ENCODE measurements at regions not wholly inside any gene's neighbourhood (a gene's known extent, or its start where the extent isn't known, plus 50 kb on each side); places are given as distances from the start of the nearest gene placed in this dataset.

DNA sequence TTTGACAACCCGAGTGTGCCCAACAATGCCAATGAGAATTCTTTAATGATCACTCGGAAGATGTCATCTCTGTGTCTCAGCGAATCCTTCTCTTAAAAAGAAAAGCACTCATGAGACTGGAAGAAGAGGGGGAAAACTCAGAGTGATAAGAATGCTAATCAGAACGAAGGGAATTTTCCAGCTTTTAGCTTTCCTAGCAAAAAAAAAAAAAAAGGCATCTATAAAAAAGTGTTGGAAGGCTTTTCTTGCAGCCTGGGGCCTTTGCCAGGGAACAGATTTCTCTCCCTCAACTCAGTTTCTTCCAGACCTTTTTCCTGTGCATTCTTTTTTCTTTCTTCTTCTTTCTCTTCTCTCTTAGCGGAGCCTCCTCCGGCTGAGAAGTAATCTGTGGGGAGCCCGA lies 80.5 kb upstream of the NEO1 start:
- Histone ChIP-seq H3K4me1 (peaks cover 4% of the 10 kb centered on the region), H3K4me3 (peak overlapping the region; percentile 19), H3K27ac (no peak overlapping the region), H3K9me3 (no peaks in the 10 kb centered on the region), H3K36me3 (no peaks in the 10 kb centered on the region), H3K27me3 (no peaks in the 10 kb centered on the region)
- DNase-seq (ENCODE audit: low spot score in 2 of 2), result no peak
- WGBS, result 57% methylated on average over 7 of the region's 7 CpGs
- TF ChIP-seq EP300 (IDR thresholded peaks at IDR 0.05) (no peak), POLR2A (IDR thresholded peaks at IDR 0.05) (no peak), POLR2AphosphoS5 (IDR thresholded peaks at IDR 0.05) (no peak)
- TF ChIP-seq, protein P1, sequence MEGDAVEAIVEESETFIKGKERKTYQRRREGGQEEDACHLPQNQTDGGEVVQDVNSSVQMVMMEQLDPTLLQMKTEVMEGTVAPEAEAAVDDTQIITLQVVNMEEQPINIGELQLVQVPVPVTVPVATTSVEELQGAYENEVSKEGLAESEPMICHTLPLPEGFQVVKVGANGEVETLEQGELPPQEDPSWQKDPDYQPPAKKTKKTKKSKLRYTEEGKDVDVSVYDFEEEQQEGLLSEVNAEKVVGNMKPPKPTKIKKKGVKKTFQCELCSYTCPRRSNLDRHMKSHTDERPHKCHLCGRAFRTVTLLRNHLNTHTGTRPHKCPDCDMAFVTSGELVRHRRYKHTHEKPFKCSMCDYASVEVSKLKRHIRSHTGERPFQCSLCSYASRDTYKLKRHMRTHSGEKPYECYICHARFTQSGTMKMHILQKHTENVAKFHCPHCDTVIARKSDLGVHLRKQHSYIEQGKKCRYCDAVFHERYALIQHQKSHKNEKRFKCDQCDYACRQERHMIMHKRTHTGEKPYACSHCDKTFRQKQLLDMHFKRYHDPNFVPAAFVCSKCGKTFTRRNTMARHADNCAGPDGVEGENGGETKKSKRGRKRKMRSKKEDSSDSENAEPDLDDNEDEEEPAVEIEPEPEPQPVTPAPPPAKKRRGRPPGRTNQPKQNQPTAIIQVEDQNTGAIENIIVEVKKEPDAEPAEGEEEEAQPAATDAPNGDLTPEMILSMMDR (IDR thresholded peaks at IDR 0.05), result no peak

DNA sequence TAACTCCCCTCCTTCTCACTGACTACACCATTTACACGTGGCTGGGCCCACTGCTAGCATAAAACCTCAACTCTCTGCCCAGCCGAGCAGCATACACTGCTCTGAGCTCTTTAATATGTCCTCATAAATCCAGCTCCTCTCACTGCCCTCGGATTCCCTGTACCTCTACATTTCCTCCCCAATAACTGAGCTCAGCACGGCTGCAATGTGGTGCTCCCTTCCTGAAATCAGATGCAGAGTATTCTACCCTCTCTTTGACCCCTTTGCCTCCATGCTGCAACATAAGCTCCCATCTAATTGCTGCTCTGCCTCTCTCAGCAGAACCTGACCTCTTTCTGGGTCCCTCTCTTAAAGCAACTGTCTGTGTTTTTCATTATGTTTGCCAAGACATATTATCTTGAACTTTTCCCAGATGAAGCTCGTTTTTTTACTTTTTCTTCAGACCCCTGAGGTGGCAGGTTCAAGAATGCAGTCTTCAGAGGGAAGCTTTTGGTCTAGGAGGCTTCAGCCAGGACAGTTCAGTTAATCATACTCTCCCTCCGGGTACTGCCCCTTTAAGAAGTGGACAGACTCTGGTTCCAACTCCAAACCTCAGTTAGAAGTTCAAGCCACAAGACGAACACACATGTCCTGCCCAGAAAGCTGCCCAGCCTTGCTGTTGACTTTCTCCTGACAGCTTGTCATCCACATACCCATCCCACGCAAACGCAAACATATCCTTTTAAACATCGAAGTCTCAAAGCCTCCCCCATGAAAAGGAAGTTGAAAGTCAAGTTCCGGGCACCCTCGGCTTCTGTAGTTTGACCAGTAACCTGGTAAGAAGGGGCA lies 81.1 kb upstream of the NEO1 start:
- Histone ChIP-seq H3K4me3 (peak overlapping the region; percentile 19), H3K4me1 (peaks cover 4% of the 10 kb centered on the region), H3K36me3 (no peaks in the 10 kb centered on the region), H3K27ac (no peak overlapping the region), H3K9me3 (no peaks in the 10 kb centered on the region), H3K27me3 (no peaks in the 10 kb centered on the region)
- no peak for DNase-seq (ENCODE audit: low spot score in 2 of 2)
- 48% methylated on average over 12 of the region's 12 CpGs for WGBS
- TF ChIP-seq EP300 (IDR thresholded peaks at IDR 0.05) (no peak), POLR2A (IDR thresholded peaks at IDR 0.05) (no peak), POLR2AphosphoS5 (IDR thresholded peaks at IDR 0.05) (no peak)
- TF ChIP-seq, protein P1 (IDR thresholded peaks at IDR 0.05), result no peak

- no peaks in the 10 kb centered on the region for H3K27me3 ChIP-seq
- no peak overlapping the region for H3K4me3 ChIP-seq
- no peaks in the 10 kb centered on the region for H3K9me3 ChIP-seq
- H3K27ac ChIP-seq, result no peak overlapping the region
- 13% methylated on average over 5 of the region's 5 CpGs for WGBS
- DNase-seq (ENCODE audit: low spot score in 2 of 2), result no peak
- no peak for TF ChIP-seq EP300 (IDR thresholded peaks at IDR 0.05)
- TF ChIP-seq POLR2AphosphoS5 (IDR thresholded peaks at IDR 0.05), result no peak
- TF ChIP-seq POLR2A (IDR thresholded peaks at IDR 0.05), result no peak
- TF ChIP-seq, protein P1 (IDR thresholded peaks at IDR 0.05), result no peak
- H3K4me1 ChIP-seq, result peaks cover 4% of the 10 kb centered on the region
- H3K36me3 ChIP-seq, result no peaks in the 10 kb centered on the region
Measured at GRCh38 chr15:72968531-72968922, 83.7 kb upstream of the NEO1 start.

- 58% methylated on average over 5 of the region's 5 CpGs for WGBS
- TF ChIP-seq POLR2AphosphoS5 (IDR thresholded peaks at IDR 0.05), result no peak
- no peak for TF ChIP-seq POLR2A (IDR thresholded peaks at IDR 0.05)
- TF ChIP-seq, protein P1 (IDR thresholded peaks at IDR 0.05), result no peak
- no peak for TF ChIP-seq EP300 (IDR thresholded peaks at IDR 0.05)
- Histone ChIP-seq H3K9me3 (no peaks in the 10 kb centered on the region), H3K27ac (no peak overlapping the region), H3K4me3 (no peak overlapping the region), H3K36me3 (no peaks in the 10 kb centered on the region), H3K4me1 (peaks cover 4% of the 10 kb centered on the region), H3K27me3 (no peaks in the 10 kb centered on the region)
- DNase-seq (ENCODE audit: low spot score in 2 of 2), result no peak
Measured at GRCh38 chr15:72967811-72968530, 84.3 kb upstream of the NEO1 start.

- Histone ChIP-seq H3K27me3 (no peaks in the 10 kb centered on the region), H3K9me3 (no peaks in the 10 kb centered on the region), H3K4me3 (no peak overlapping the region), H3K4me1 (peaks cover 4% of the 10 kb centered on the region), H3K27ac (no peak overlapping the region), H3K36me3 (no peaks in the 10 kb centered on the region)
- TF ChIP-seq EP300 (IDR thresholded peaks at IDR 0.05) (no peak), POLR2AphosphoS5 (IDR thresholded peaks at IDR 0.05) (no peak), POLR2A (IDR thresholded peaks at IDR 0.05) (no peak)
- TF ChIP-seq, protein P1 (IDR thresholded peaks at IDR 0.05), result no peak
- 71% methylated on average over 3 of the region's 3 CpGs for WGBS
- no peak for DNase-seq (ENCODE audit: low spot score in 2 of 2)
Measured at GRCh38 chr15:72967397-72967796, 84.9 kb upstream of the NEO1 start.

Measured in suprapubic skin (tissue), 4 donors.